OCI-LY1 (cell line): ENCODE measurements at regions not wholly inside any gene's neighbourhood (a gene's known extent, or its start where the extent isn't known, plus 50 kb on each side); places are given as distances from the start of the nearest gene placed in this dataset.

Experiments
- EZH2 ChIP-seq: fragments of 200-600 bp; sonication (generic), shearing (Covaris generic); IDR thresholded peaks from 2 replicates; pipeline ENCODE4 v1.8.0; 2017; ENCODE audit warnings: borderline replicate concordance, mixed run types, mild to moderate bottlenecking, antibody characterized with exemption, low read length, moderate library complexity, mixed read lengths
- TF ChIP-seq, protein P1 (sequence below): fragments of 200-600 bp; sonication (generic), shearing (Covaris generic); IDR thresholded peaks from 2 replicates; pipeline ENCODE4 v1.5.1; 2017; ENCODE audit warnings: mild to moderate bottlenecking, antibody characterized with exemption, low read length, moderate library complexity, mixed read lengths

- TF ChIP-seq, protein P1, sequence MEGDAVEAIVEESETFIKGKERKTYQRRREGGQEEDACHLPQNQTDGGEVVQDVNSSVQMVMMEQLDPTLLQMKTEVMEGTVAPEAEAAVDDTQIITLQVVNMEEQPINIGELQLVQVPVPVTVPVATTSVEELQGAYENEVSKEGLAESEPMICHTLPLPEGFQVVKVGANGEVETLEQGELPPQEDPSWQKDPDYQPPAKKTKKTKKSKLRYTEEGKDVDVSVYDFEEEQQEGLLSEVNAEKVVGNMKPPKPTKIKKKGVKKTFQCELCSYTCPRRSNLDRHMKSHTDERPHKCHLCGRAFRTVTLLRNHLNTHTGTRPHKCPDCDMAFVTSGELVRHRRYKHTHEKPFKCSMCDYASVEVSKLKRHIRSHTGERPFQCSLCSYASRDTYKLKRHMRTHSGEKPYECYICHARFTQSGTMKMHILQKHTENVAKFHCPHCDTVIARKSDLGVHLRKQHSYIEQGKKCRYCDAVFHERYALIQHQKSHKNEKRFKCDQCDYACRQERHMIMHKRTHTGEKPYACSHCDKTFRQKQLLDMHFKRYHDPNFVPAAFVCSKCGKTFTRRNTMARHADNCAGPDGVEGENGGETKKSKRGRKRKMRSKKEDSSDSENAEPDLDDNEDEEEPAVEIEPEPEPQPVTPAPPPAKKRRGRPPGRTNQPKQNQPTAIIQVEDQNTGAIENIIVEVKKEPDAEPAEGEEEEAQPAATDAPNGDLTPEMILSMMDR, result no peak
- TF ChIP-seq EZH2, result no peak
These were observed 446.3 kb downstream of the PREX1 start for GRCh38 chr20:48381353-48382120.
